PC-9 (cell line): ENCODE measurements at regions not wholly inside any gene's neighbourhood (a gene's known extent, or its start where the extent isn't known, plus 50 kb on each side); places are given as distances from the start of the nearest gene placed in this dataset.

Experiments used
- BruUV-seq: library from RNA; stranded (reverse); fragments of 400-500 nt; replicated peaks from 2 replicates; lab custom pipeline; 2021; lab: Mats Ljungman, UMichigan
- CTCF ChIA-PET: fragments of 300-600 bp; sonication (Branson Sonifier 250); formaldehyde crosslinking; loops from one replicate; lab custom pipeline; 2022; ENCODE audit warnings: antibody characterized with exemption; lab: Charles Lee
- POLR2A ChIA-PET: fragments of 300-600 bp; sonication (Branson Sonifier 250); formaldehyde crosslinking; loops from one replicate; lab custom pipeline; 2022; ENCODE audit warnings: antibody characterized with exemption; ENCODE audit not compliant: unreplicated experiment; lab: Charles Lee
- DNase-seq, 2 experiments: peaks; one replicate each; pipeline versions ENCODE4 v3.0.0 to v3.0.0-alpha.2; 2015 to 2022; ENCODE audit warnings: mixed read lengths in 1 of 2
- H2AFZ ChIP-seq: fragments of 200-600 bp; sonication (generic); 2 replicates; pipeline ENCODE4 v1.8.1; 2017; ENCODE audit warnings: antibody characterized with exemption
- H3F3A ChIP-seq: fragments of 200-600 bp; sonication (generic); 2 replicates; pipeline ENCODE4 v1.8.1; 2017; ENCODE audit warnings: antibody characterized with exemption, mild to moderate bottlenecking, low read depth; ENCODE audit not compliant: insufficient read depth
- H3K27ac ChIP-seq: fragments of 200-600 bp; sonication (generic); 2 replicates; pipeline ENCODE4 v1.6.1; 2016; ENCODE audit warnings: mixed run types
- H3K27me3 ChIP-seq: fragments of 200-600 bp; sonication (generic); 2 replicates; pipeline ENCODE4 v1.6.1; 2016; ENCODE audit warnings: low read depth, mixed run types; ENCODE audit not compliant: insufficient read depth
- H3K36me3 ChIP-seq: fragments of 200-600 bp; sonication (generic); 2 replicates; pipeline ENCODE4 v1.6.1; 2016; ENCODE audit warnings: low read depth, mixed run types
- H3K4me1 ChIP-seq: fragments of 200-600 bp; sonication (generic); replicated peaks from 2 replicates; pipeline ENCODE4 v1.6.1; 2016; ENCODE audit warnings: mixed run types; ENCODE audit not compliant: insufficient read depth
- H3K4me2 ChIP-seq: fragments of 200-600 bp; sonication (generic); 2 replicates; pipeline ENCODE4 v1.6.1; 2017; ENCODE audit warnings: mixed run types
- H3K4me3 ChIP-seq: fragments of 200-600 bp; sonication (generic); 2 replicates; pipeline ENCODE4 v1.6.1; 2016; ENCODE audit warnings: mixed run types
- H3K79me2 ChIP-seq: fragments of 200-600 bp; sonication (generic); 2 replicates; pipeline ENCODE4 v1.6.1; 2017; ENCODE audit warnings: low read depth, mixed run types
- H3K9me2 ChIP-seq: fragments of 200-600 bp; sonication (generic); 2 replicates; pipeline ENCODE4 v1.8.1; 2017; ENCODE audit warnings: mild to moderate bottlenecking; ENCODE audit not compliant: insufficient read depth
- H3K9me3 ChIP-seq: fragments of 200-600 bp; sonication (generic); 2 replicates; pipeline ENCODE4 v1.8.1; 2016; ENCODE audit warnings: low read depth; ENCODE audit not compliant: insufficient read depth
- H4K20me1 ChIP-seq: fragments of 200-600 bp; sonication (generic); 2 replicates; pipeline ENCODE4 v1.8.1; 2017; ENCODE audit not compliant: insufficient read depth
- EZH2 ChIP-seq: fragments of 200-600 bp; sonication (generic); IDR thresholded peaks from 2 replicates; pipeline ENCODE4 v1.8.0; 2017; ENCODE audit warnings: antibody characterized with exemption, low read depth
- intact Hi-C: fragments of 100-400 bp; cut with micrococcal nuclease; formaldehyde crosslinking; loops from one replicate; pipeline ENCODE4 v1.10.0; 2022; ENCODE audit not compliant: unreplicated experiment
- TF ChIP-seq, protein P1 (sequence below): fragments of 200-600 bp; sonication (generic); conservative IDR thresholded peaks from 2 replicates; pipeline ENCODE4 v1.6.1; 2017; ENCODE audit warnings: mixed run types, antibody characterized with exemption, mild to moderate bottlenecking, moderate library complexity

- H3K4me3 ChIP-seq = no peak overlapping the region
Observed at GRCh38 chr3:109944836-109945235, 607.5 kb upstream of the DPPA4 start.

DNA sequence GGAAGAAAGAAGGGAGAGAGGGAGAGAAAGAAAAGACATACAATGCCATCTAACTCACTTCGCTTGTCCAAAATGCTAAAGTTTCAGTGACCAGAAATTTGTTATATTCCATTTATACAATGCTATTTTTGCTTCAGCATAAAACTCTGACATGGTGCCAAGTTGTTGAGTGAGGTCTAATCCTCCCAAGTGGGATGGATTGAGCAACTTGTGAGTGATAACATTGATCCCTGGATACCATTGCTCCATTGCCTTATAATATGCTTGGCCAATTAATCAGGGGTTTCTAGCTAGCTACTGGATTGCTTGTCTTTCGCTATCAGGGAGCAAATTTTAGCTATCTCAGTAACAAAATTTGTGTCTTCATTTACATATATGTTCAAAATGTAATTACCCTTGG, 615.6 kb upstream of the DPPA4 start:
- H3K9me2 ChIP-seq = 0 out of 2 replicates have a peak, but pooled peaks cover 7% of the 10 kb centered on the region
- ChIA-PET CTCF (no interaction called here), POLR2A (no interaction called here)
- no peaks in the 10 kb centered on the region for H3K27me3 ChIP-seq
- no peaks in the 10 kb centered on the region for H3K79me2 ChIP-seq
- no peaks in the 10 kb centered on the region for H3K9me3 ChIP-seq
- no peak overlapping the region for H3K4me2 ChIP-seq
- BruUV-seq = no TSS peak
- no peaks in the 10 kb centered on the region for H3K36me3 ChIP-seq
- H3K4me3 ChIP-seq = no peak overlapping the region
- H3F3A ChIP-seq = no peaks in the 10 kb centered on the region
- no peaks in the 10 kb centered on the region for H4K20me1 ChIP-seq
- no peak overlapping the region for H2AFZ ChIP-seq
- H3K4me1 ChIP-seq = no peaks in the 10 kb centered on the region
- no peak for TF ChIP-seq EZH2
- TF ChIP-seq, protein P1, sequence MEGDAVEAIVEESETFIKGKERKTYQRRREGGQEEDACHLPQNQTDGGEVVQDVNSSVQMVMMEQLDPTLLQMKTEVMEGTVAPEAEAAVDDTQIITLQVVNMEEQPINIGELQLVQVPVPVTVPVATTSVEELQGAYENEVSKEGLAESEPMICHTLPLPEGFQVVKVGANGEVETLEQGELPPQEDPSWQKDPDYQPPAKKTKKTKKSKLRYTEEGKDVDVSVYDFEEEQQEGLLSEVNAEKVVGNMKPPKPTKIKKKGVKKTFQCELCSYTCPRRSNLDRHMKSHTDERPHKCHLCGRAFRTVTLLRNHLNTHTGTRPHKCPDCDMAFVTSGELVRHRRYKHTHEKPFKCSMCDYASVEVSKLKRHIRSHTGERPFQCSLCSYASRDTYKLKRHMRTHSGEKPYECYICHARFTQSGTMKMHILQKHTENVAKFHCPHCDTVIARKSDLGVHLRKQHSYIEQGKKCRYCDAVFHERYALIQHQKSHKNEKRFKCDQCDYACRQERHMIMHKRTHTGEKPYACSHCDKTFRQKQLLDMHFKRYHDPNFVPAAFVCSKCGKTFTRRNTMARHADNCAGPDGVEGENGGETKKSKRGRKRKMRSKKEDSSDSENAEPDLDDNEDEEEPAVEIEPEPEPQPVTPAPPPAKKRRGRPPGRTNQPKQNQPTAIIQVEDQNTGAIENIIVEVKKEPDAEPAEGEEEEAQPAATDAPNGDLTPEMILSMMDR = no peak
- DNase-seq = no peak
- intact Hi-C loops = no loop called here
- H3K27ac ChIP-seq = no peak overlapping the region

More at GRCh38 chr3:109944836-109945235, 607.5 kb upstream of the DPPA4 start:
- Histone ChIP-seq H3K9me2 (no peaks in the 10 kb centered on the region), H4K20me1 (no peaks in the 10 kb centered on the region), H3K27ac (no peak overlapping the region), H3K27me3 (no peaks in the 10 kb centered on the region), H3K4me2 (no peak overlapping the region), H3K79me2 (no peaks in the 10 kb centered on the region), H3K4me1 (no peaks in the 10 kb centered on the region), H3K9me3 (no peaks in the 10 kb centered on the region), H2AFZ (no peak overlapping the region), H3K36me3 (no peaks in the 10 kb centered on the region), H3F3A (no peaks in the 10 kb centered on the region)
- intact Hi-C loops = no loop called here
- no peak for DNase-seq
- TF ChIP-seq, protein P1 = no peak
- TF ChIP-seq EZH2 = no peak
- POLR2A ChIA-PET = no interaction called here
- BruUV-seq = no TSS peak
- CTCF ChIA-PET = no interaction called here

DNA sequence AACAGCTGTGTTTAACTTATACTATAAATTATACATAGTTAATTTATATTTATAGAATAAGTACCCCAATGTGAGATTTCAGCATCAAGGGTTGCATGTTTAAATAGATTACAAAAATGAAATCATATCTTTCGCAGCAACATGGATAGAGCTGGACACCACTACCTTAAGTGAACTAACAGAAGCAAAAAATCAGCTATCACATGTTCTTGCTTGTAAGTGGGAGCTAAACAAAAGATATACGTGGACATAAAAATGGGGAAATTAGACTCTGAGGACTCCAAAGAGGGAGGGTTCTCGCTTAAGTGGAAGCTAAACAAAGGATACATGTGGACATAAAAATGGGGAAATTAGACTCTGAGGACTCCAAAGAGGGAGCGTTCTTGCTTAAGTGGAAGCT, 626.5 kb upstream of the DPPA4 start:
- DNase-seq = no peak
- H3F3A ChIP-seq = no peaks in the 10 kb centered on the region
- H3K4me1 ChIP-seq = no peaks in the 10 kb centered on the region
- H2AFZ ChIP-seq = no peak overlapping the region
- peaks cover 4% of the 10 kb centered on the region; the same call in 1 of the 2 replicates for H3K9me2 ChIP-seq
- H3K36me3 ChIP-seq = no peaks in the 10 kb centered on the region
- intact Hi-C loops = no loop called here
- no peak overlapping the region for H3K4me2 ChIP-seq
- POLR2A ChIA-PET = no interaction called here
- no peaks in the 10 kb centered on the region for H3K27me3 ChIP-seq
- TF ChIP-seq, protein P1 = no peak
- no peak for TF ChIP-seq EZH2
- CTCF ChIA-PET = no interaction called here
- no peaks in the 10 kb centered on the region for H3K9me3 ChIP-seq
- no peak overlapping the region for H3K4me3 ChIP-seq
- H3K79me2 ChIP-seq = no peaks in the 10 kb centered on the region
- H4K20me1 ChIP-seq = no peaks in the 10 kb centered on the region
- H3K27ac ChIP-seq = no peak overlapping the region
- no TSS peak for BruUV-seq
